ENCODE measurements at regions not wholly inside any gene's neighbourhood (a gene's known extent, or its start where the extent isn't known, plus 50 kb on each side); places are given as distances from the start of the nearest gene placed in this dataset.

- peaks cover 9% of the 10 kb centered on the region for H3K4me1 ChIP-seq (ENCODE audit: control insufficient read depth, insufficient read depth, low read length)
Observed at GRCh38 chr3:109809513-109809912, 472.2 kb upstream of the DPPA4 start.

GRCh38 chr3:109818081-109818480 is 480.7 kb upstream of the DPPA4 start:
- Histone ChIP-seq H3K9ac (ENCODE audit: low read depth, low read length) (no peak overlapping the region), H3K9me3 (replicated peaks; ENCODE audit: low read length) (no peaks in the 10 kb centered on the region), H3K4me1 (ENCODE audit: control insufficient read depth, insufficient read depth, low read length) (no peaks in the 10 kb centered on the region), H3K36me3 (ENCODE audit: insufficient read depth, low read length) (no peaks in the 10 kb centered on the region), H3K27me3 (ENCODE audit: control insufficient read depth, insufficient read depth, low read length) (no peaks in the 10 kb centered on the region), H3K4me3 (ENCODE audit: low read length) (no peak overlapping the region), H3K4me2 (ENCODE audit: low read length) (no peak overlapping the region)

More at GRCh38 chr3:109809513-109809912, 472.2 kb upstream of the DPPA4 start:
- Histone ChIP-seq H3K27me3 (ENCODE audit: control insufficient read depth, insufficient read depth, low read length) (no peaks in the 10 kb centered on the region), H3K4me3 (ENCODE audit: low read length) (no peak overlapping the region), H3K4me2 (ENCODE audit: low read length) (no peak overlapping the region), H3K9ac (ENCODE audit: low read depth, low read length) (no peak overlapping the region), H3K9me3 (replicated peaks; ENCODE audit: low read length) (no peaks in the 10 kb centered on the region), H3K36me3 (ENCODE audit: insufficient read depth, low read length) (no peaks in the 10 kb centered on the region)

- no peak overlapping the region for H3K4me3 ChIP-seq (ENCODE audit: low read length)
- H3K9ac ChIP-seq (ENCODE audit: low read depth, low read length), result no peak overlapping the region
- no peaks in the 10 kb centered on the region for H3K4me1 ChIP-seq (ENCODE audit: control insufficient read depth, insufficient read depth, low read length)
- no peak overlapping the region for H3K4me2 ChIP-seq (ENCODE audit: low read length)
- no peaks in the 10 kb centered on the region for H3K36me3 ChIP-seq (ENCODE audit: insufficient read depth, low read length)
- no peaks in the 10 kb centered on the region for H3K27me3 ChIP-seq (ENCODE audit: control insufficient read depth, insufficient read depth, low read length)
- H3K9me3 ChIP-seq (replicated peaks; ENCODE audit: low read length), result no peaks in the 10 kb centered on the region
Observed at GRCh38 chr3:109819734-109820133, 482.4 kb upstream of the DPPA4 start.

- H3K36me3 ChIP-seq (ENCODE audit: insufficient read depth, low read length), result no peaks in the 10 kb centered on the region
- no peak overlapping the region for H3K4me3 ChIP-seq (ENCODE audit: low read length)
- H3K9ac ChIP-seq (ENCODE audit: low read depth, low read length), result no peak overlapping the region
- no peak overlapping the region for H3K4me2 ChIP-seq (ENCODE audit: low read length)
- H3K27me3 ChIP-seq (ENCODE audit: control insufficient read depth, insufficient read depth, low read length), result no peaks in the 10 kb centered on the region
- no peaks in the 10 kb centered on the region for H3K4me1 ChIP-seq (ENCODE audit: control insufficient read depth, insufficient read depth, low read length)
- H3K9me3 ChIP-seq (replicated peaks; ENCODE audit: low read length), result no peaks in the 10 kb centered on the region
Observed at GRCh38 chr3:109825971-109826810, 488.8 kb upstream of the DPPA4 start.

GRCh38 chr3:109831403-109831802 is 494.1 kb upstream of the DPPA4 start:
- no peaks in the 10 kb centered on the region for H3K9me3 ChIP-seq (replicated peaks; ENCODE audit: low read length)
- no peak overlapping the region for H3K4me3 ChIP-seq (ENCODE audit: low read length)
- H3K9ac ChIP-seq (ENCODE audit: low read depth, low read length), result no peak overlapping the region
- H3K36me3 ChIP-seq (ENCODE audit: insufficient read depth, low read length), result no peaks in the 10 kb centered on the region
- no peak overlapping the region for H3K4me2 ChIP-seq (ENCODE audit: low read length)
- H3K27me3 ChIP-seq (ENCODE audit: control insufficient read depth, insufficient read depth, low read length), result no peaks in the 10 kb centered on the region
- no peaks in the 10 kb centered on the region for H3K4me1 ChIP-seq (ENCODE audit: control insufficient read depth, insufficient read depth, low read length)

GRCh38 chr3:109835958-109836357 is 498.6 kb upstream of the DPPA4 start:
- Histone ChIP-seq H3K4me2 (ENCODE audit: low read length) (no peak overlapping the region), H3K9me3 (replicated peaks; ENCODE audit: low read length) (no peaks in the 10 kb centered on the region), H3K4me3 (ENCODE audit: low read length) (no peak overlapping the region), H3K4me1 (ENCODE audit: control insufficient read depth, insufficient read depth, low read length) (no peaks in the 10 kb centered on the region), H3K9ac (ENCODE audit: low read depth, low read length) (no peak overlapping the region), H3K36me3 (ENCODE audit: insufficient read depth, low read length) (no peaks in the 10 kb centered on the region), H3K27me3 (ENCODE audit: control insufficient read depth, insufficient read depth, low read length) (no peaks in the 10 kb centered on the region)

GRCh38 chr3:109851854-109852253 is 514.5 kb upstream of the DPPA4 start:
- H3K36me3 ChIP-seq (ENCODE audit: insufficient read depth, low read length), result no peaks in the 10 kb centered on the region

GRCh38 chr3:109852283-109852682 is 514.9 kb upstream of the DPPA4 start:
- Histone ChIP-seq H3K4me1 (ENCODE audit: control insufficient read depth, insufficient read depth, low read length) (no peaks in the 10 kb centered on the region), H3K4me3 (ENCODE audit: low read length) (no peak overlapping the region), H3K4me2 (ENCODE audit: low read length) (no peak overlapping the region), H3K9ac (ENCODE audit: low read depth, low read length) (no peak overlapping the region), H3K27me3 (ENCODE audit: control insufficient read depth, insufficient read depth, low read length) (no peaks in the 10 kb centered on the region), H3K36me3 (ENCODE audit: insufficient read depth, low read length) (no peaks in the 10 kb centered on the region), H3K9me3 (replicated peaks; ENCODE audit: low read length) (peaks cover 3% of the 10 kb centered on the region)

More at GRCh38 chr3:109851854-109852253, 514.5 kb upstream of the DPPA4 start:
- Histone ChIP-seq H3K9me3 (replicated peaks; ENCODE audit: low read length) (peaks cover 3% of the 10 kb centered on the region), H3K27me3 (ENCODE audit: control insufficient read depth, insufficient read depth, low read length) (no peaks in the 10 kb centered on the region), H3K9ac (ENCODE audit: low read depth, low read length) (no peak overlapping the region), H3K4me3 (ENCODE audit: low read length) (no peak overlapping the region), H3K4me2 (ENCODE audit: low read length) (no peak overlapping the region), H3K4me1 (ENCODE audit: control insufficient read depth, insufficient read depth, low read length) (no peaks in the 10 kb centered on the region)

GRCh38 chr3:109853077-109853731 is 515.9 kb upstream of the DPPA4 start:
- no peak overlapping the region for H3K4me3 ChIP-seq (ENCODE audit: low read length)

GRCh38 chr3:109863701-109864100 is 526.4 kb upstream of the DPPA4 start:
- no peak overlapping the region for H3K4me2 ChIP-seq (ENCODE audit: low read length)
- H3K4me1 ChIP-seq (ENCODE audit: control insufficient read depth, insufficient read depth, low read length), result no peaks in the 10 kb centered on the region
- H3K4me3 ChIP-seq (ENCODE audit: low read length), result no peak overlapping the region
- no peaks in the 10 kb centered on the region for H3K9me3 ChIP-seq (replicated peaks; ENCODE audit: low read length)
- H3K9ac ChIP-seq (ENCODE audit: low read depth, low read length), result no peak overlapping the region
- no peaks in the 10 kb centered on the region for H3K27me3 ChIP-seq (ENCODE audit: control insufficient read depth, insufficient read depth, low read length)
- H3K36me3 ChIP-seq (ENCODE audit: insufficient read depth, low read length), result no peaks in the 10 kb centered on the region

More at GRCh38 chr3:109853077-109853731, 515.9 kb upstream of the DPPA4 start:
- Histone ChIP-seq H3K36me3 (ENCODE audit: insufficient read depth, low read length) (no peaks in the 10 kb centered on the region), H3K4me2 (ENCODE audit: low read length) (no peak overlapping the region), H3K4me1 (ENCODE audit: control insufficient read depth, insufficient read depth, low read length) (no peaks in the 10 kb centered on the region), H3K9ac (ENCODE audit: low read depth, low read length) (no peak overlapping the region), H3K9me3 (replicated peaks; ENCODE audit: low read length) (peaks cover 3% of the 10 kb centered on the region), H3K27me3 (ENCODE audit: control insufficient read depth, insufficient read depth, low read length) (no peaks in the 10 kb centered on the region)

GRCh38 chr3:109864452-109864851 is 527.1 kb upstream of the DPPA4 start:
- H3K9me3 ChIP-seq (replicated peaks; ENCODE audit: low read length), result no peaks in the 10 kb centered on the region

More at GRCh38 chr3:109864452-109864851, 527.1 kb upstream of the DPPA4 start:
- no peak overlapping the region for H3K4me3 ChIP-seq (ENCODE audit: low read length)
- H3K36me3 ChIP-seq (ENCODE audit: insufficient read depth, low read length), result no peaks in the 10 kb centered on the region
- no peaks in the 10 kb centered on the region for H3K4me1 ChIP-seq (ENCODE audit: control insufficient read depth, insufficient read depth, low read length)
- H3K4me2 ChIP-seq (ENCODE audit: low read length), result no peak overlapping the region
- H3K27me3 ChIP-seq (ENCODE audit: control insufficient read depth, insufficient read depth, low read length), result no peaks in the 10 kb centered on the region
- H3K9ac ChIP-seq (ENCODE audit: low read depth, low read length), result no peak overlapping the region
